ENCODE measurements at regions not wholly inside any gene's neighbourhood (a gene's known extent, or its start where the extent isn't known, plus 50 kb on each side); places are given as distances from the start of the nearest gene placed in this dataset.

GRCh38 chr2:187865025-187865424, 310.8 kb upstream of the TFPI start:
- H3K4me1 ChIP-seq = no peaks in the 10 kb centered on the region
- H3K36me3 ChIP-seq = no peaks in the 10 kb centered on the region
- no peak for TF ChIP-seq CTCF (IDR thresholded peaks at IDR 0.05)
- H3K27ac ChIP-seq = no peak overlapping the region
- no peak for ATAC-seq
- intact Hi-C loops (cut with DNase I) = no loop called here
- H3K9me3 ChIP-seq = no peaks in the 10 kb centered on the region
- no peak for DNase-seq
- H3K27me3 ChIP-seq = no peaks in the 10 kb centered on the region
- no peak overlapping the region for H3K4me3 ChIP-seq

GRCh38 chr2:187867165-187867564, 312.9 kb upstream of the TFPI start:
- no peaks in the 10 kb centered on the region for H3K9me3 ChIP-seq
- intact Hi-C loops (cut with DNase I) = no loop called here
- H3K4me1 ChIP-seq = no peaks in the 10 kb centered on the region
- H3K36me3 ChIP-seq = no peaks in the 10 kb centered on the region
- no peaks in the 10 kb centered on the region for H3K27me3 ChIP-seq
- ATAC-seq (no peak), DNase-seq (no peak)
- no peak overlapping the region for H3K27ac ChIP-seq
- TF ChIP-seq CTCF (IDR thresholded peaks at IDR 0.05) = no peak
- H3K4me3 ChIP-seq = no peak overlapping the region

- no peaks in the 10 kb centered on the region for H3K36me3 ChIP-seq
- no peak overlapping the region for H3K4me3 ChIP-seq
- intact Hi-C loops (cut with DNase I) = no loop called here
- no peak for ATAC-seq
- no peaks in the 10 kb centered on the region for H3K4me1 ChIP-seq
- no peaks in the 10 kb centered on the region for H3K27me3 ChIP-seq
- no peak for DNase-seq
- H3K27ac ChIP-seq = no peak overlapping the region
- no peak for TF ChIP-seq CTCF (IDR thresholded peaks at IDR 0.05)
- H3K9me3 ChIP-seq = no peaks in the 10 kb centered on the region
Measured at GRCh38 chr2:187869195-187869594, 315.0 kb upstream of the TFPI start.

GRCh38 chr2:187871506-187871905, 317.3 kb upstream of the TFPI start:
- DNase-seq = no peak
- TF ChIP-seq CTCF (IDR thresholded peaks at IDR 0.05) = no peak
- Histone ChIP-seq H3K27me3 (no peaks in the 10 kb centered on the region), H3K27ac (no peak overlapping the region), H3K9me3 (no peaks in the 10 kb centered on the region), H3K4me1 (no peaks in the 10 kb centered on the region), H3K4me3 (no peak overlapping the region), H3K36me3 (no peaks in the 10 kb centered on the region)
- no peak for ATAC-seq
- intact Hi-C loops (cut with DNase I) = no loop called here

DNA sequence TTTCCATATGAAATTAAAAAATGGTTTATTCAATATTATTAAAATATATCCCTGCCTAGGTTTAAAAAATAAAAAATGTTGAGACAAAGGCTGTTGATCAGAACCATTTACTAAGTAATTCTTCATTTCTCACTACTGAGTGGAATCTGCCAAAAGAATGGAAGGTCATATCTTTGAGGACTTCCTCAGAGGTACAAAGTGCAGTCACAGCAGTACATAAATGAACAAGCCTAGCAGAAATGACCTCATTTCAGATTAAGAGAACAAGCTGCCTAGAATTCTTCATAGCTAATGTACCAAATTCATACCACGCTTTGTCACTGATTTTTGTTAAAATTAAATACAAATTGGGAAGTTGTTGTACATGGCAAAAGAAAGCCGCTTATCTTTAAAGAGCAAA, 318.9 kb upstream of the TFPI start:
- no peak for TF ChIP-seq CTCF (IDR thresholded peaks at IDR 0.05)

DNA sequence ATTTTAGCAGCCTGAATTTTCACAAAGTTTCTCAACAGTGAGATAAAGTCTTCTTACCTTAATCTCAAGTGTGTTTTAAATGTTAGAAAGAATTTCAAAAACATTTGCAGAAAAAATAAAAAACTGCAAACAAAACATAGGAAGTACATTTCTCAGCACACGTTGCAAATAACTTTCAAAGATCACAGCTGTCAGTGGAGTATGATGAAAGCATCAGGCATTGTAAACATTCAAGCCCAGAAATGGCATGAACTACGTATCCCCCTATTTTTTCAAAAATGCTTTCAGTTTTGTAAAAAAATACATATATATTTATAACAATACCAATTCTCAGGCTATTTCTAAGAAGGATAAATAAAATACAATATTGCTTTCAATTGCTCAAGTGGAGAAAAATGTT, 320.6 kb upstream of the TFPI start:
- TF ChIP-seq CTCF (IDR thresholded peaks at IDR 0.05) = no peak
- Histone ChIP-seq H3K4me1 (no peaks in the 10 kb centered on the region), H3K9me3 (no peaks in the 10 kb centered on the region), H3K36me3 (no peaks in the 10 kb centered on the region), H3K4me3 (no peak overlapping the region), H3K27me3 (no peaks in the 10 kb centered on the region), H3K27ac (no peak overlapping the region)
- intact Hi-C loops (cut with DNase I) = no loop called here
- ATAC-seq (no peak), DNase-seq (no peak)

More for the DNA sequence above, 318.9 kb upstream of the TFPI start:
- Histone ChIP-seq H3K4me1 (no peaks in the 10 kb centered on the region), H3K9me3 (no peaks in the 10 kb centered on the region), H3K27ac (no peak overlapping the region), H3K36me3 (no peaks in the 10 kb centered on the region), H3K27me3 (no peaks in the 10 kb centered on the region), H3K4me3 (no peak overlapping the region)
- no peak for DNase-seq
- no peak for ATAC-seq
- intact Hi-C loops (cut with DNase I) = no loop called here
